H1 (cell line): ENCODE measurements at regions not wholly inside any gene's neighbourhood (a gene's known extent, or its start where the extent isn't known, plus 50 kb on each side); places are given as distances from the start of the nearest gene placed in this dataset.

ENCODE experiments used
- CTCF ChIA-PET: fragments of 300-600 bp; sonication (Branson Sonifier 250); formaldehyde crosslinking; loops from one replicate; lab custom pipeline; 2021; ENCODE audit not compliant: partially characterized antibody; lab: Charles Lee
- POLR2A ChIA-PET: fragments of 300-600 bp; sonication (Branson Sonifier 250); formaldehyde crosslinking; loops from one replicate; lab custom pipeline; 2021; ENCODE audit warnings: inconsistent platforms; ENCODE audit not compliant: partially characterized antibody; lab: Charles Lee
- DNase-seq, 2 experiments: peaks; one replicate each; pipeline versions ENCODE4 v3.0.0 to v3.0.0-alpha.2; 2010 to 2022; ENCODE audit warnings: low spot score in 2 of 2, low read depth in 1 of 2, mixed read lengths in 1 of 2
- FAIRE-seq: peaks from 2 replicates; lab custom pipeline; 2011; peaks lifted over from hg19 to GRCh38; lab: Jason Lieb, UNC
- H2AFZ ChIP-seq: 2 replicates; pipeline ENCODE4 v1.8.1; 2012; ENCODE audit warnings: low read length, inconsistent platforms
- H2AK5ac ChIP-seq: 2 replicates; pipeline ENCODE4 v1.6.1; 2013; ENCODE audit warnings: low read depth, low read length
- H2BK120ac ChIP-seq: replicated peaks from 2 replicates; pipeline ENCODE3; 2013; ENCODE audit warnings: low read depth, low read length, inconsistent platforms
- H2BK12ac ChIP-seq: 2 replicates; pipeline ENCODE4 v1.6.1; 2013; ENCODE audit warnings: low read depth, low read length
- H2BK15ac ChIP-seq: 2 replicates; pipeline ENCODE4 v1.6.1; 2013; ENCODE audit warnings: low read length
- H2BK20ac ChIP-seq: 2 replicates; pipeline ENCODE4 v1.6.1; 2013; ENCODE audit warnings: low read length
- H2BK5ac ChIP-seq: 2 replicates; pipeline ENCODE4 v1.6.1; 2013; ENCODE audit warnings: low read depth, low read length
- H3K14ac ChIP-seq: 2 replicates; pipeline ENCODE4 v1.6.1; 2013; ENCODE audit warnings: inconsistent platforms; ENCODE audit not compliant: insufficient read length
- H3K18ac ChIP-seq: 2 replicates; pipeline ENCODE4 v1.6.1; 2013; ENCODE audit warnings: low read length; ENCODE audit errors: extremely low read depth
- H3K23ac ChIP-seq: 2 replicates; pipeline ENCODE4 v1.6.1; 2013; ENCODE audit warnings: inconsistent platforms; ENCODE audit not compliant: insufficient read length
- H3K23me2 ChIP-seq: 2 replicates; pipeline ENCODE4 v1.6.1; 2013; ENCODE audit warnings: low read depth, low read length
- H3K27ac ChIP-seq: 2 replicates; pipeline ENCODE4 v1.6.1; 2011; ENCODE audit warnings: low read depth, low read length, inconsistent platforms
- H3K27me3 ChIP-seq, 4 experiments: replicated peaks in 1 of 4; 1 replicate in 1 of 4; 2 replicates in 3 of 4; pipeline versions ENCODE4 v1.6.1 to v1.8.1; 2011 to 2013; ENCODE audit warnings: low read length in 3 of 4, mild to moderate bottlenecking in 3 of 4, inconsistent platforms in 2 of 4, mixed read lengths in 2 of 4, moderate library complexity in 1 of 4; ENCODE audit not compliant: control insufficient read depth in 3 of 4, insufficient read depth in 3 of 4; ENCODE audit errors: extremely low read depth in 1 of 4
- H3K36me3 ChIP-seq, 4 experiments: 2 replicates each; pipeline versions ENCODE4 v1.6.1 to v1.8.1; 2011 to 2013; ENCODE audit warnings: mild to moderate bottlenecking in 4 of 4, low read length in 3 of 4, moderate library complexity in 2 of 4, control low read depth in 1 of 4, inconsistent platforms in 1 of 4; ENCODE audit not compliant: insufficient read depth in 4 of 4, control insufficient read depth in 2 of 4
- H3K4ac ChIP-seq: replicated peaks from 2 replicates; pipeline ENCODE3; 2013; ENCODE audit warnings: low read length, low read depth, mixed read lengths, inconsistent platforms; ENCODE audit not compliant: insufficient read length
- H3K4me1 ChIP-seq, 4 experiments: replicated peaks in 1 of 4; 1 replicate in 1 of 4; 2 replicates in 3 of 4; pipeline versions ENCODE4 v1.6.1 to v1.8.1; 2011 to 2013; ENCODE audit warnings: low read length in 3 of 4, inconsistent platforms in 2 of 4, mixed read lengths in 1 of 4; ENCODE audit not compliant: insufficient read depth in 4 of 4, control insufficient read depth in 3 of 4
- H3K4me2 ChIP-seq, 2 experiments: 2 replicates each; pipeline versions ENCODE4 v1.6.1 to v1.8.1; 2011 to 2013; ENCODE audit warnings: low read depth in 2 of 2, low read length in 2 of 2, control low read depth in 1 of 2, inconsistent platforms in 1 of 2, mild to moderate bottlenecking in 1 of 2; ENCODE audit not compliant: insufficient read depth in 1 of 2
- H3K4me3 ChIP-seq, 4 experiments: fragments of 200-600, 300-600 bp in 1 of 4; sonication (generic), shearing (Covaris generic), sonication (Bioruptor Twin) in 1 of 4; 2 replicates each; pipeline versions ENCODE4 v1.5.1 to v1.8.1; 2011 to 2016; ENCODE audit warnings: low read length in 4 of 4, low read depth in 3 of 4, control low read depth in 2 of 4, inconsistent platforms in 2 of 4, mild to moderate bottlenecking in 2 of 4, mixed read lengths in 1 of 4, moderate library complexity in 1 of 4; ENCODE audit not compliant: insufficient read depth in 2 of 4; ENCODE audit errors: extremely low read depth in 1 of 4
- H3K56ac ChIP-seq: replicated peaks from 2 replicates; pipeline ENCODE3; 2013; ENCODE audit warnings: low read depth, mild to moderate bottlenecking, mixed read lengths, low read length, inconsistent platforms; ENCODE audit not compliant: insufficient read length
- H3K79me1 ChIP-seq: 2 replicates; pipeline ENCODE4 v1.6.1; 2013; ENCODE audit warnings: low read depth, low read length, control low read depth
- H3K79me2 ChIP-seq, 2 experiments: 2 replicates each; pipeline versions ENCODE4 v1.6.1 to v1.8.1; 2012 to 2013; ENCODE audit warnings: low read length in 2 of 2, mild to moderate bottlenecking in 2 of 2, inconsistent platforms in 1 of 2; ENCODE audit not compliant: insufficient read depth in 2 of 2, control insufficient read depth in 1 of 2
- H3K9ac ChIP-seq, 4 experiments: replicated peaks in 1 of 4; 1 replicate in 1 of 4; 2 replicates in 3 of 4; pipeline versions ENCODE4 v1.6.1 to v1.8.1; 2011 to 2013; ENCODE audit warnings: low read depth in 3 of 4, low read length in 3 of 4, control low read depth in 2 of 4, mild to moderate bottlenecking in 2 of 4, moderate library complexity in 2 of 4, inconsistent platforms in 1 of 4; ENCODE audit errors: extremely low read depth in 1 of 4
- H3K9me3 ChIP-seq, 2 experiments: 2 replicates each; pipeline versions ENCODE4 v1.6.1 to v1.8.1; 2012 to 2013; ENCODE audit warnings: mild to moderate bottlenecking in 2 of 2, moderate library complexity in 2 of 2, control low read depth in 1 of 2, inconsistent platforms in 1 of 2, low read depth in 1 of 2, low read length in 1 of 2, mixed read lengths in 1 of 2; ENCODE audit not compliant: insufficient read depth in 2 of 2
- H4K20me1 ChIP-seq, 2 experiments: replicated peaks in 1 of 2; 2 replicates each; pipeline versions ENCODE3 to v1.8.1; 2011 to 2013; ENCODE audit warnings: inconsistent platforms in 2 of 2, low read length in 2 of 2, mild to moderate bottlenecking in 1 of 2; ENCODE audit not compliant: insufficient read depth in 2 of 2, control insufficient read depth in 1 of 2
- H4K5ac ChIP-seq: 2 replicates; pipeline ENCODE4 v1.6.1; 2013; ENCODE audit warnings: low read length, low read depth, mixed read lengths, inconsistent platforms; ENCODE audit not compliant: insufficient read length
- H4K8ac ChIP-seq: 2 replicates; pipeline ENCODE4 v1.8.0; 2013; ENCODE audit warnings: mild to moderate bottlenecking, moderate library complexity, low read length, inconsistent platforms; ENCODE audit not compliant: insufficient read depth; ENCODE audit errors: extremely low read depth
- H4K91ac ChIP-seq: replicated peaks from 2 replicates; pipeline ENCODE3; 2013; ENCODE audit warnings: low read length, mixed read lengths, inconsistent platforms; ENCODE audit not compliant: insufficient read length
- TCF12 ChIP-seq: IDR thresholded peaks from 2 replicates; pipeline ENCODE4 v1.6.1; 2011; ENCODE audit warnings: low read depth, mild to moderate bottlenecking, low read length
- WGBS, 2 experiments: shearing (Covaris generic) in 1 of 2; methylation state at CpG; one replicate each; pipeline versions ENCODE4 v1.1.6 to v1.1.7; 2013 to 2015; ENCODE audit warnings: low lambda C conversion rate in 2 of 2, mixed read lengths in 2 of 2, inconsistent platforms in 1 of 2, low coverage in 1 of 2, missing lambda C conversion rate in 1 of 2; ENCODE audit not compliant: insufficient replicate concordance in 2 of 2, insufficient coverage in 1 of 2, insufficient read length in 1 of 2; ENCODE audit errors: extremely low coverage in 1 of 2, missing lambda C conversion rate in 1 of 2; 5-methylcytosine and 5-hydroxymethylcytosine counted together

DNA sequence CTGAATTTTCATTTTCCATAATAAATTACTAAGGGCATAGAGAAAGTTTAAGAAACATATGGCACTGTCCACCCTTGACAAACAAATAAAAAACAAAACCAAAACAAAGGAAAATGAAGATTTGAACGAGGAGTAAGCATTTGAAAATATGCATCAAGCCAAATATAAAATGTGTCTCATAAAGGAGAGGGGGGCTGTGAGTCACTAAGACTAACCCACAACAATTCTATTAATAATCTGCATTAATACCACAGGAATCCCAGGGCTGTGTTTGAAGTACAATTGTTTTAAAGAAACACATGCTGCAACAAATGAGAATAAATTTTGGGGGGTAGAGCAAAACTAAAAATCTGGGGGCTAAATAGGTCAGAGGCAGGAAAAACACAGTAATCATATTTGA is 53.8 kb upstream of the STK17B start:
- H3K18ac ChIP-seq: no peak overlapping the region
- H3K27me3 ChIP-seq: no peaks in the 10 kb centered on the region
- H2BK12ac ChIP-seq: no peak overlapping the region
- no peak overlapping the region for H2BK15ac ChIP-seq
- no peaks in the 10 kb centered on the region for H3K79me1 ChIP-seq
- no peak overlapping the region for H3K23ac ChIP-seq
- ChIA-PET CTCF (interaction anchor here (1.0 kb wide), 1 partner anchor 53 kb away, joined by 3 read pairs; no protein-coding TSS in a partner anchor), POLR2A (no interaction called here)
- H3K9ac ChIP-seq: no peak overlapping the region
- no peaks in the 10 kb centered on the region for H3K36me3 ChIP-seq
- H3K79me2 ChIP-seq: no peaks in the 10 kb centered on the region
- no peak overlapping the region for H3K14ac ChIP-seq
- no peaks in the 10 kb centered on the region; a peak in 1 of 7 replicates for H3K4me1 ChIP-seq
- no peaks in the 10 kb centered on the region for H3K23me2 ChIP-seq
- no peak overlapping the region for H3K4me2 ChIP-seq
- no peak overlapping the region for H3K4me3 ChIP-seq
- no peak overlapping the region for H2BK20ac ChIP-seq
- H3K56ac ChIP-seq: no peak overlapping the region
- no peak overlapping the region for H4K91ac ChIP-seq
- no peaks in the 10 kb centered on the region for H3K9me3 ChIP-seq
- no peak overlapping the region for H4K8ac ChIP-seq
- no peak overlapping the region for H2AFZ ChIP-seq
- DNase-seq (no peak), FAIRE-seq (no peak)
- H2AK5ac ChIP-seq: no peak overlapping the region
- no peak for TF ChIP-seq TCF12
- WGBS, 2 experiments: 87% methylated on average over 1 of the region's 1 CpG; no CpG with 5 or more reads in 1 of the 2 experiments
- H2BK120ac ChIP-seq: no peak overlapping the region
- no peak overlapping the region for H3K27ac ChIP-seq
- no peaks in the 10 kb centered on the region for H4K20me1 ChIP-seq
- no peak overlapping the region for H3K4ac ChIP-seq
- H4K5ac ChIP-seq: no peak overlapping the region
- H2BK5ac ChIP-seq: no peak overlapping the region
